Left renal pelvis (tissue), 4 donors: ENCODE measurements at regions not wholly inside any gene's neighbourhood (a gene's known extent, or its start where the extent isn't known, plus 50 kb on each side); places are given as distances from the start of the nearest gene placed in this dataset.

Experiments used
- DNase-seq, 4 donors: peaks; one replicate each; pipeline ENCODE4 v3.0.0-alpha.2; 2013; ENCODE audit warnings: low read depth in 4 of 4, low spot score in 3 of 4

DNA sequence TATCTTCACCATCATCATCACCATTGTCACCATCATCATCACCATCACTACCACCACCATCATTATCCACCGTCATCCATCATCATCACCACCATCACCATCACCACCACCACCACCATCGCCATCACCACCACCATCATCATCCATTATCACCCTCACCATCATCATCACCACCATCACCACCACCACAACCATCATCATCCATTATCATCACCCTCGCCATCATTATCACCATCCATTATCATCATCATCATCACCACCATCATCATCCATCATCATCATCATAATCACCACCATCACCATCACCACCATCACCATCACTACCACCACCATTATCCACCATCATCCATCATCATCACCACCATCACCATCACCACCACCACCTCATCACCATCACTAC, 95.6 kb downstream of the C16orf95 start:
- DNase-seq: no peak

DNA sequence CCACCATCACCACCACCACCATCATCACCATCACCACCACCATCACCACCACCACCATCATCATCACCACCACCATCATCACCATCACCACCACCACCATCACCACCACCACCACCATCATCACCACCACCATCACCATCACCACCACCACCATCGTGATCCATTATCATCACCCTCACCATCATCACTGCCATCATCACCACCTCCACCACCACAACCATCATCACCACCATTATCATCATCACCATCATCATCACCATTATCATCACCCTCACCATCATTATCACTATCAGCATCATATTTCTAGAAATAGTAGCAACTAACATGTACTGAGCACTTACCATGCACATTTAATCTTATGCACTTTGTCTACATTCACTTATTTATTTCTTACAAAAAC, 94.9 kb downstream of the C16orf95 start:
- no peak for DNase-seq

DNA sequence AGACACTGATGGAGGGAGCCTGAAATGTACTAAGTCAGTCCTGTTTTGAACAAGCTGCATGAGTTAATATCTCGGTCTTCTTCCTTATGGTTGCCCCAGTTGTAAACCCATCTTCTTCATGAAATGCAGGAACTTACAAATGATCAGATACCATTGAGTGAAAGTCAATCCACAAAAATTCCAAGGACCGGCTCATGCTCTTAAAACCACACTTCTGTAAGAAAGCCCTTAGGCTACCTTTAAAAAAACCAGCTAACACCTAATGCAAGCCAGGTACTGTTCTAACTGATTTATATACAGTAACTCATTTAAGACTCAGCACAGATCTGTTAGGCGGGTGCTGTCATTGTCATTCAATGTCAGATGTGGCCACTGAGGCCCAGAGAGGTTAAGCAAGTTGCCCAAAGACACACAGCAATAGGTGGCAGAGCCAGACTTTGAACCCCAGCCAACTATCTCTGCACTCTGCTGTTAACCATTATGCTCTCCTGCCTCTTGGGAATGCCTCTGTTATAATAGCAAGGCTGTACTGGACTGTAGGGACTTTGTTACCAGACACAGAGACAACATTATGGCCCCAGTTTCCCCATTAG, 93.4 kb downstream of the C16orf95 start:
- DNase-seq: no peak

GRCh38 chr16:87226926-87227295, 90.3 kb downstream of the C16orf95 start:
- DNase-seq: no peak

GRCh38 chr16:87227296-87227951, 89.8 kb downstream of the C16orf95 start:
- no peak for DNase-seq

- no peak for DNase-seq
These were observed 88.8 kb downstream of the C16orf95 start for GRCh38 chr16:87228363-87228762.

DNA sequence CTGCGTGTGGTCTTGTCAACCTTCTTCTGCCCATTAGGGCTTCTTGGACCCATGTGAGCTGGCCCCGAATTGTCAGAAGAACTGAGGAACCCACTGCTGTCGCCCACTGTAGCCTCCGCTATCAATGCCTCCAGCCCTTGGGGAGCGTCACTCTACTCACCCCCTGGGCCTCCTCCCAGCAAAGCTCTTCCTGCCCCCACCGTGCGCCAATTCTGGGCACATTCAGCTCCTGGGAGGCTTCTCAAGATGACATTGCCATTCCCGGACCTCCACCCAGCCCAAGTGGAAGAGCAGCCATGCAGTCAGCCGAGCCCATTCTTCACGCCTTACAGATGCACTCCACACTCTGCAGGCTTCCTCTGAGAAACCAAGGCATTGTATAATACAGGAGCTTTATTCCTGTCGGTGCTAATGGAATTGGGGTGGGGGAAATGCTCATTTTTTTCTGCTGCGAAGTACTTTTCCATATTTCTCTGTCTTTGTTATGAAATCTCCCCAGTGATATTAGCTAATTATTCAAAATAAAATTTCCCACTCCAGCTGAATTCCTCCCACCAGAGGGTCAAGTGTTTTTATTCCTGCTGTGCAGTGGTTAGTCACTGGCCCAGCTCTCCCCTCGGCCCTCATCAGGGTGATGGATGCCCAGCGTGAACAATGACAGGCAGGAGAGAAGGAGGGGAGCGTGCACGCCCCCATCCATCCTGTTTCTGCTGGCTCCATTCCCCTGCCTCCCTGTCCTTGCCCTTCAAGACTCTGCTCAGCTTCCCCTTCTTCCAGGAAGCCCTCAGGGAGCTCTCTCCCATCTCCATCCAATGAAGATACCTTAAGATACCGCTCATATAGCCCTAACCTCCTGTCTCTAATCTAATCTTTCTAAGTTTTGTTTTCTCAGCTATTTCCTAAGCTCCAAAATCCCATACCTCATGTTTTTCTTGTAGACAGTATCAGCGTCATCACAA, 87.7 kb downstream of the C16orf95 start:
- DNase-seq: no peak

DNA sequence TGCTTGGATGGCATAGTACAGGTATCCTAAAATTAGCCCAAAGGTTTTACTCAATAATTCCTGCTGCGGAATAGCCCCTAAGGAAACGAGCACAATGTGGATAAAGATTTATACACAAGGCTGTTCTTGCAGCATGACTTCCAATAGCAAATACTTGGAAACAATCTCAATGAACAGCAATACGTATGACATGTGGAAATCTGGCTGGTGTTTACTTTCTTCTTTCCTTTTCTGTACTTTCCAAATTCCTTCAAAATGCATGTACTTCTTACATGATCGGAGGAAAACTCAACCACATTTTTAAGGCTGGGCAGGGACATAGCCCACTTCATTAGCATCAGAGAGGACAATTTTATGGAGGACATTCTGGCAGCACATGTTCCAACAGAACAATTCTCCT, 86.6 kb downstream of the C16orf95 start:
- DNase-seq: no peak

DNA sequence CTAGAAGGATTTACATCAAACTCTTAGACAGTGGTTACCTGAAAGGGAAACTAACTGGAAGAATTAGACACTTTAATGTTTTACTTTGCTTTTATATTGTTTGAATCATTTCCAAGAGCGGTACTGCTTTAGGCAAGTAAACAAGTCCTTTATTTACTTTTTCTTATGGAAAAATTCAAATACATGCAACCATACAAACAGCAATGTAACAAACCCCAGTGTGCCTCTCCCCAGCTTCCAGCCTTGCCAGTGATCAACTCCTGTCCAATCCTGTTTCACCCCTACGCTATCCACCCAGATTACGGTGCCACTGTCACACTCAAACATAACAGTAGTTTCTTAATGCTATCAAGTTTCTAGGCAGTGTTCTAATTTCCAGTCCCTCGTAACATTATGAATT, 85.9 kb downstream of the C16orf95 start:
- DNase-seq: no peak

DNA sequence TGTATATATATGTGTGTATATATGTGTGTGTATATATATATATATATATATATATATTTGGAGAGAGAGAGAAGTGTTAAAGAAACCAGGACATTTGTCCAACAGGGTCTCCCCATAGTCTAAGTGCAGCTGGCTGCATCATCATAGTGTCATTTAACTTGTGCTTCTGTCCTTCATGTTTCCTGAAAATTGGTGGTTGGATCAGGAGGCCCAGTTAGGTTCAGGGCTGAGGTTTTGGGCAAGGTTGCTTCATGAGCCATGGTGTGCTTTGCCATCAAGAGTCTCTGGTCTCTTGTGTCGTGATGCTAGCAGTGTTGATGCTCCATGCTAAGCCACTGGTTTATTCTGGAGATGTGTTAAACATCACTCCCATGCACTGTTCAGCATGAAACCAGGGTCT, 85.3 kb downstream of the C16orf95 start:
- no peak for DNase-seq

- no peak for DNase-seq
These were observed 83.3 kb downstream of the C16orf95 start for GRCh38 chr16:87233928-87234327.

- no peak for DNase-seq
These were observed 82.6 kb downstream of the C16orf95 start for GRCh38 chr16:87234601-87235000.

DNA sequence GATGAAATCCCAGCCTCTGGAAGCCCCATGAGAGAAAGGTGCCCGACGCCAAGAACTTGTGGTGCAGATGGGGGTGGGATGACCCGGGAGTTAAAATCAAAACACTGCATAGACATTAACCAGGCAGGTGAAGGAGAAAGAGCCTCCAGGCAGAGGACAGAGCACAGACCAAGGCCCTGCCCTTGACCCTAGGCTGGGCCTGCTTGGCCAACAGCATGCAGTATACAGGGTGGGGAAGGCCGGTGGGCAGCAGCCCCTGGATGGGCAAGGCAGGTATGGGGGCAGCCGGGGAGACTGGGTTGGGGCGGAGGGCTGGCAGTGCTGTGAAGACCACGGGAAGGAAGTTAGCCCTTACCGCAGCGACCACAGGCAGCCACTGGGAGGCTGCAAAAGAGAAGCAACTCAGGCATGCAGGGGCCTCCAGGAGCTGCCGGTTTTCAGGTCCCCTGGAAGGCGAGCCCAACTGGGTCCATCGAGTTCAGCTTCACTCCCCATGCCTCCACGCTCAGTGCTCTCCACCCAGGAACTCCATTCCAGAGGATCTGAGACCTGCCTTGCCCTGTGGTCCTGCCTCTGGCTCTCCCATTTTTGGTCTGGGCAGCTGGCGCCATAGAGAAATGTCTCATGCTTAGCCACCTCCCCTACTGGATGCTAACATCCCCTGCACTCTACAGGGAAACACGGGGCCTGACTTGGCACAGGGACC, 81.2 kb downstream of the C16orf95 start:
- DNase-seq: no peak

DNA sequence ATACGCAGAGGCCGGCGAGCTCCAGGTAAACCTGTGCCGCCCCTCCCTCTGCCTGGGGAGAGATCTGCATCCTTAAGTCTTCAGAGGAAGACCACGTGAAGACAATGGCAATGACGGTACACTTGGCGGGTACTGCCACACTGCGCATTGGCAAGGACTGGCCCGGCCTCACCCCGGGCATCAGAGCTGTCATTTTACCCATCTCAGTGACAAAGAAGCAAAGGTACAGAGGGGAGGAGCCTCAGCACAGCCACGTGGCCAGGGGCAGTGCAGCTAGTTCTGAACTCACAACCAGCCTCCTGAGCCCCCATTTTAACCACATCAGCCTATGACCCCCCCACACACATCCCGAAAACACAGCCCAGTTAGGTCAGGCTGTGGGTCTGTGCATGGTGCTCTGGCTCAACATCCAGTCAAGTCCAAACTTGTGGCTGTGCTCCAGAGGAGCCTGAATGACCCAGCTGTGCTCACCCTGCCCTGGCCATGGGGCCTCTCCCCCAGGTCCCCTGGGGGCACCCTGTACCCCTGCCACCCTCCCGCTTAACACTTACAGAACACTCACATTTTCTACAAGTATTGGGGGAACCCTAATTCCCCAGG, 80.6 kb downstream of the C16orf95 start:
- DNase-seq: no peak

DNA sequence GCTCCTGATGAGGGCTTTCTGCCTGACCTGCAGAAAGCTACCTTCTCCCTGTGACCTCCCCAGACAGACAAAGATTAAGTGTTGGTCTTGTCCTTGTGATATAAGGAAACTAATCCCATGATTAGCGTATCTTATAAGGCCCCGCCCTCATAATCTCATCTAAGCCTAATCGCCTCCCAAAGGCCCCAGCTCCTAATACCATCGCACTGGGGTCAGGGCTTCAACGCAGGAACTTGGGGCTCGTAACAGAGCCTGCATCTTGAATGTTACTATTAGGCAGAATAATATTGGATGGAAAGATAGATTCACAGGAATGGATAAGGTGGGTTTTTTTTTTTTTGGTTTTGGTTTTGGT, 78.9 kb downstream of the C16orf95 start:
- DNase-seq: no peak

GRCh38 chr16:87239545-87239944, 77.6 kb downstream of the C16orf95 start:
- DNase-seq: no peak

GRCh38 chr16:87240211-87241136, 76.7 kb downstream of the C16orf95 start:
- DNase-seq: no peak

DNA sequence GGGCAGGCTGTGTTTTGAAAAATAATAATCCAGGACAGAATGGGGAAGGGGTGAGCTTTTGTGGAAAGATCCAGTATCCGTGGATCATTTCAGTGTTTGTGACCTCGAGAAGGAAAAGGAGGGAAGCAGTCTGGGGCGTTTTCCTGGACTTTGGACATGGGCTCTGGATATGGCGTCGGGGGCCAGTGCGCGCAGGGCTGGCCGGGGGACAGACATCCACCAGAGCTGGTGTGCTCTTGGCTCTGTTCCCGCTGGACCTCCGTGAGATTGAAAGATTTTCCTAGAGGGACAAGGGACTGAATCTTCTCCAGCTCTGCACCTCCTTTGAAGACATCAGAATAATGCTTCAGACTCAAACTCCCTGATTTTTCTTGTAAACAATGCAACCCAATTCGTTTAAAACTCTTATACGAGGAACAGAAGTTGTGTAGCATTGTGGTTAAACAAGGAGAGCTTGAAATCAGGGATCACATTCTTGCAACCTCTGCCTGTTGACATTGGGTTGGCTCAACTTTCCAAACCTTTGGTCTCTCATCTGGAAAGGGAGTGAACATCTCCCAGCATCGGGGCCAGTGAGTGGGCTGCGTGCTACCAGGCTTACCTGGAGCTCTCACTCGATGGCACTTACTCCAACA, 75.9 kb downstream of the C16orf95 start:
- no peak for DNase-seq

GRCh38 chr16:87243478-87243877, 73.7 kb downstream of the C16orf95 start:
- DNase-seq: no peak
